Natural killer cell treated with Interleukin-12 subunit alpha and Interleukin-12 subunit beta and Interleukin-15 and Interleukin-18, amount 100 ng/mL, for 72 hours (primary cell): ENCODE measurements at regions not wholly inside any gene's neighbourhood (a gene's known extent, or its start where the extent isn't known, plus 50 kb on each side); places are given as distances from the start of the nearest gene placed in this dataset.

ENCODE experiments used
- ATAC-seq, 2 donors: fragments of 150-1000 bp; cut with Tn5 transposase in 1 of 2; sonication (Bioruptor Pico), chemical (Tn5 transposase) in 1 of 2; 2 replicates each; pipeline ENCODE4 v1.10.0; 2021
- DNase-seq: peaks from one replicate; pipeline ENCODE4 v3.0.0; 2022; ENCODE audit warnings: low spot score
- H3K27ac Mint-ChIP-seq, 2 donors: 1 replicate in 1 of 2; 2 replicates in 1 of 2; pipeline ENCODE4 v1.8.0; 2022; ENCODE audit warnings: mixed read lengths in 2 of 2, mild to moderate bottlenecking in 1 of 2, moderate library complexity in 1 of 2
- H3K27me3 Mint-ChIP-seq, 2 donors: 1 replicate in 1 of 2; 2 replicates in 1 of 2; pipeline ENCODE4 v1.8.0; 2022; ENCODE audit warnings: mixed read lengths in 2 of 2
- H3K36me3 Mint-ChIP-seq: one replicate; pipeline ENCODE4 v1.8.0; 2022; ENCODE audit warnings: mixed read lengths
- H3K4me1 Mint-ChIP-seq, 2 donors: 1 replicate in 1 of 2; 2 replicates in 1 of 2; pipeline ENCODE4 v1.8.0; 2022; ENCODE audit warnings: low read depth in 2 of 2, mixed read lengths in 2 of 2, mild to moderate bottlenecking in 1 of 2
- H3K4me3 Mint-ChIP-seq: one replicate; pipeline ENCODE4 v1.8.0; 2022; ENCODE audit warnings: mixed read lengths
- H3K9me3 Mint-ChIP-seq: 2 replicates; pipeline ENCODE4 v1.8.0; 2022; ENCODE audit warnings: mixed read lengths

- H3K36me3 Mint-ChIP-seq, result no peaks in the 10 kb centered on the region
- no peak for ATAC-seq
- H3K9me3 Mint-ChIP-seq, result no peaks in the 10 kb centered on the region
- H3K27ac Mint-ChIP-seq, result no peak overlapping the region
- no peak overlapping the region for H3K4me3 Mint-ChIP-seq
- no peaks in the 10 kb centered on the region for H3K4me1 Mint-ChIP-seq
- no peak for DNase-seq
- H3K27me3 Mint-ChIP-seq, result peaks cover 11 to 19% of the 10 kb centered on the region in 2 donors
Measured at GRCh38 chr2:65598996-65599395, 166.6 kb upstream of the SPRED2 start.

GRCh38 chr2:65598264-65598663 lies 165.9 kb upstream of the SPRED2 start:
- peaks cover 11 to 19% of the 10 kb centered on the region in 2 donors for H3K27me3 Mint-ChIP-seq
- no peaks in the 10 kb centered on the region for H3K4me1 Mint-ChIP-seq
- ATAC-seq (no peak), DNase-seq (no peak)
- no peak overlapping the region for H3K4me3 Mint-ChIP-seq
- H3K9me3 Mint-ChIP-seq, result no peaks in the 10 kb centered on the region
- no peaks in the 10 kb centered on the region for H3K36me3 Mint-ChIP-seq
- H3K27ac Mint-ChIP-seq, result no peak overlapping the region

GRCh38 chr2:65595630-65596029 lies 163.2 kb upstream of the SPRED2 start:
- no peak overlapping the region for H3K4me3 Mint-ChIP-seq
- H3K36me3 Mint-ChIP-seq, result no peaks in the 10 kb centered on the region
- H3K4me1 Mint-ChIP-seq, result no peaks in the 10 kb centered on the region
- ATAC-seq (no peak), DNase-seq (no peak)
- no peaks in the 10 kb centered on the region for H3K9me3 Mint-ChIP-seq
- peaks cover 16 to 25% of the 10 kb centered on the region in 2 donors for H3K27me3 Mint-ChIP-seq
- no peak overlapping the region for H3K27ac Mint-ChIP-seq

- Mint-ChIP-seq H3K9me3 (no peaks in the 10 kb centered on the region), H3K4me1 (no peaks in the 10 kb centered on the region), H3K27me3 (peaks cover 24 to 32% of the 10 kb centered on the region in 2 donors), H3K36me3 (no peaks in the 10 kb centered on the region), H3K4me3 (no peak overlapping the region), H3K27ac (no peak overlapping the region)
- ATAC-seq (no peak), DNase-seq (no peak)
Measured at GRCh38 chr2:65594150-65594549, 161.8 kb upstream of the SPRED2 start.

GRCh38 chr2:65589667-65590066 lies 157.3 kb upstream of the SPRED2 start:
- Mint-ChIP-seq H3K4me1 (no peaks in the 10 kb centered on the region), H3K9me3 (no peaks in the 10 kb centered on the region), H3K4me3 (no peak overlapping the region), H3K36me3 (no peaks in the 10 kb centered on the region), H3K27me3 (peaks cover 22 to 25% of the 10 kb centered on the region in 2 donors), H3K27ac (no peak overlapping the region)
- peak in 1 of 2 donors; percentile 32 for ATAC-seq
- no peak for DNase-seq

- Mint-ChIP-seq H3K9me3 (no peaks in the 10 kb centered on the region), H3K4me1 (no peaks in the 10 kb centered on the region), H3K4me3 (no peak overlapping the region), H3K36me3 (no peaks in the 10 kb centered on the region), H3K27me3 (peaks cover 20 to 28% of the 10 kb centered on the region in 2 donors), H3K27ac (no peak overlapping the region)
- no peak for ATAC-seq
- DNase-seq, result no peak
Measured at GRCh38 chr2:65587779-65588178, 155.4 kb upstream of the SPRED2 start.

GRCh38 chr2:65586516-65586915 lies 154.1 kb upstream of the SPRED2 start:
- Mint-ChIP-seq H3K4me1 (no peaks in the 10 kb centered on the region), H3K4me3 (no peak overlapping the region), H3K27me3 (peaks cover 19 to 25% of the 10 kb centered on the region in 2 donors), H3K9me3 (no peaks in the 10 kb centered on the region), H3K36me3 (no peaks in the 10 kb centered on the region), H3K27ac (no peak overlapping the region)
- no peak for ATAC-seq
- no peak for DNase-seq

- peaks cover 15 to 25% of the 10 kb centered on the region in 2 donors for H3K27me3 Mint-ChIP-seq
- no peaks in the 10 kb centered on the region for H3K4me1 Mint-ChIP-seq
- H3K27ac Mint-ChIP-seq, result no peak overlapping the region
- no peaks in the 10 kb centered on the region for H3K36me3 Mint-ChIP-seq
- no peak overlapping the region for H3K4me3 Mint-ChIP-seq
- no peak for ATAC-seq
- DNase-seq, result no peak
- no peaks in the 10 kb centered on the region for H3K9me3 Mint-ChIP-seq
Measured at GRCh38 chr2:65583061-65583460, 150.7 kb upstream of the SPRED2 start.

- H3K4me1 Mint-ChIP-seq, result no peaks in the 10 kb centered on the region
- no peaks in the 10 kb centered on the region for H3K9me3 Mint-ChIP-seq
- no peak overlapping the region for H3K4me3 Mint-ChIP-seq
- ATAC-seq (no peak), DNase-seq (no peak)
- no peak overlapping the region for H3K27ac Mint-ChIP-seq
- peaks cover 14 to 25% of the 10 kb centered on the region in 2 donors for H3K27me3 Mint-ChIP-seq
- no peaks in the 10 kb centered on the region for H3K36me3 Mint-ChIP-seq
Measured at GRCh38 chr2:65582364-65582763, 150.0 kb upstream of the SPRED2 start.

- no peak overlapping the region for H3K4me3 Mint-ChIP-seq
- no peak for ATAC-seq
- no peaks in the 10 kb centered on the region for H3K36me3 Mint-ChIP-seq
- no peak overlapping the region for H3K27ac Mint-ChIP-seq
- H3K27me3 Mint-ChIP-seq, result peaks cover 11 to 32% of the 10 kb centered on the region in 2 donors
- no peak for DNase-seq
- H3K4me1 Mint-ChIP-seq, result no peaks in the 10 kb centered on the region
- H3K9me3 Mint-ChIP-seq, result no peaks in the 10 kb centered on the region
Measured at GRCh38 chr2:65580824-65581223, 148.4 kb upstream of the SPRED2 start.

- Mint-ChIP-seq H3K9me3 (no peaks in the 10 kb centered on the region), H3K4me1 (no peaks in the 10 kb centered on the region), H3K36me3 (no peaks in the 10 kb centered on the region), H3K4me3 (no peak overlapping the region), H3K27me3 (peaks cover 18 to 39% of the 10 kb centered on the region in 2 donors), H3K27ac (no peak overlapping the region)
- DNase-seq (no peak), ATAC-seq (no peak)
Measured at GRCh38 chr2:65579506-65580235, 147.3 kb upstream of the SPRED2 start.

- Mint-ChIP-seq H3K4me3 (no peak overlapping the region), H3K27me3 (peaks cover 18 to 34% of the 10 kb centered on the region in 2 donors), H3K9me3 (no peaks in the 10 kb centered on the region), H3K36me3 (no peaks in the 10 kb centered on the region), H3K27ac (no peak overlapping the region), H3K4me1 (peaks cover 4 to 5% of the 10 kb centered on the region in 2 donors)
- ATAC-seq (no peak), DNase-seq (no peak)
Measured at GRCh38 chr2:65577654-65578053, 145.3 kb upstream of the SPRED2 start.

- Mint-ChIP-seq H3K9me3 (no peaks in the 10 kb centered on the region), H3K27ac (no peak overlapping the region), H3K4me3 (no peak overlapping the region), H3K36me3 (no peaks in the 10 kb centered on the region), H3K4me1 (peaks cover 4 to 5% of the 10 kb centered on the region in 2 donors), H3K27me3 (peaks cover 18 to 34% of the 10 kb centered on the region in 2 donors)
- DNase-seq (no peak), ATAC-seq (no peak)
Measured at GRCh38 chr2:65576861-65577601, 144.6 kb upstream of the SPRED2 start.

GRCh38 chr2:65576278-65576677 lies 143.9 kb upstream of the SPRED2 start:
- no peaks in the 10 kb centered on the region for H3K36me3 Mint-ChIP-seq
- DNase-seq (no peak), ATAC-seq (no peak)
- peaks cover 18 to 34% of the 10 kb centered on the region in 2 donors for H3K27me3 Mint-ChIP-seq
- no peak overlapping the region for H3K27ac Mint-ChIP-seq
- H3K4me3 Mint-ChIP-seq, result no peak overlapping the region
- H3K9me3 Mint-ChIP-seq, result no peaks in the 10 kb centered on the region
- H3K4me1 Mint-ChIP-seq, result peaks cover 4 to 5% of the 10 kb centered on the region in 2 donors
